Muscle of leg (tissue), 3 donors: ENCODE measurements at regions not wholly inside any gene's neighbourhood (a gene's known extent, or its start where the extent isn't known, plus 50 kb on each side); places are given as distances from the start of the nearest gene placed in this dataset.
"Not testable (repeated sequence)": the region's sequence is repeated elsewhere in the genome, so short reads cannot be mapped to it uniquely, and the experiment has no call there.

ENCODE experiments used
- DNase-seq: peaks from one replicate; pipeline ENCODE4 v3.0.0; 2013
- H3K27ac ChIP-seq: one replicate; pipeline ENCODE4 v1.5.1; 2013; ENCODE audit warnings: mild to moderate bottlenecking, low read length, control low read depth
- H3K27me3 ChIP-seq: one replicate; pipeline ENCODE4 v1.6.1; 2013; ENCODE audit warnings: low read length; ENCODE audit not compliant: control insufficient read depth, insufficient read depth
- H3K36me3 ChIP-seq: one replicate; pipeline ENCODE4 v1.6.1; 2013; ENCODE audit warnings: low read length; ENCODE audit not compliant: control insufficient read depth, insufficient read depth
- H3K4me1 ChIP-seq: one replicate; pipeline ENCODE4 v1.6.1; 2013; ENCODE audit warnings: low read length; ENCODE audit not compliant: control insufficient read depth, insufficient read depth
- H3K4me3 ChIP-seq: one replicate; pipeline ENCODE4 v1.5.1; 2013; ENCODE audit warnings: low read length, control low read depth
- H3K9me3 ChIP-seq: replicated peaks from 2 replicates; pipeline ENCODE4 v1.6.1; 2013; ENCODE audit warnings: low read depth, low read length; ENCODE audit not compliant: control insufficient read depth
- WGBS: methylation state at CpG from one replicate; pipeline ENCODE4 v1.1.5; 2013; ENCODE audit warnings: missing lambda C conversion rate; ENCODE audit not compliant: insufficient coverage; 5-methylcytosine and 5-hydroxymethylcytosine counted together

GRCh38 chr20:6355754-6356451 is 233.1 kb upstream of the FERMT1 start:
- Histone ChIP-seq H3K4me3 (no peak overlapping the region), H3K4me1 (no peaks in the 10 kb centered on the region), H3K27me3 (no peaks in the 10 kb centered on the region), H3K9me3 (no peaks in the 10 kb centered on the region), H3K27ac (no peak overlapping the region), H3K36me3 (no peaks in the 10 kb centered on the region)
- DNase-seq: no peak
- WGBS: 75% methylated on average over 3 of the region's 7 CpGs

GRCh38 chr20:6348908-6349307 is 226.1 kb upstream of the FERMT1 start:
- Histone ChIP-seq H3K4me3 (no peak overlapping the region), H3K27me3 (no peaks in the 10 kb centered on the region), H3K36me3 (no peaks in the 10 kb centered on the region), H3K9me3 (no peaks in the 10 kb centered on the region), H3K27ac (no peak overlapping the region), H3K4me1 (no peaks in the 10 kb centered on the region)
- DNase-seq: no peak

GRCh38 chr20:6347916-6348315 is 225.1 kb upstream of the FERMT1 start:
- Histone ChIP-seq H3K27ac (no peak overlapping the region), H3K27me3 (no peaks in the 10 kb centered on the region), H3K36me3 (no peaks in the 10 kb centered on the region), H3K9me3 (no peaks in the 10 kb centered on the region), H3K4me1 (no peaks in the 10 kb centered on the region), H3K4me3 (no peak overlapping the region)
- no peak for DNase-seq

DNA sequence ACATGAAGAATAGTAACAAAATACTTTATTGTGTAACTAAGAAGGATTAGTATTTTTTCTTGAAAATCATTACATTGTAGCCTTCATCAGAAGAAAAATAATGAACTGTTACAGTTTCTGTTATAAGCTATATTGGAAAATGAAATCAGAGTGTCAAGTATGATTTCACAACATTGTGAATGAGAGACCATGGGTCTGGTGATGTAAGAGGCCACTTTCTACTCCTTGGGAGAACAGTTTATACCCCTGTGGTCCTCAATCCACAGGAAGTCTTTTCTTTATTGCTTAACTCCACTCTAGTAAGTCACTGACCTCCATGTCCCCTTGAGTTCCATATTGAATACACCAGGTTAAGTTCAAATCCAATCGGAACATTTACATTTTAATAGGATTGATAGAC is 218.7 kb upstream of the FERMT1 start:
- Histone ChIP-seq H3K27ac (no peak overlapping the region), H3K4me3 (no peak overlapping the region), H3K9me3 (no peaks in the 10 kb centered on the region), H3K4me1 (no peaks in the 10 kb centered on the region), H3K36me3 (no peaks in the 10 kb centered on the region), H3K27me3 (no peaks in the 10 kb centered on the region)
- no peak for DNase-seq
- WGBS: no CpG with 5 or more reads among the region's 1 CpG

GRCh38 chr20:6339176-6339575 is 216.3 kb upstream of the FERMT1 start:
- Histone ChIP-seq H3K27me3 (no peaks in the 10 kb centered on the region), H3K27ac (no peak overlapping the region), H3K4me1 (no peaks in the 10 kb centered on the region), H3K4me3 (no peak overlapping the region), H3K9me3 (no peaks in the 10 kb centered on the region), H3K36me3 (no peaks in the 10 kb centered on the region)
- WGBS: no CpG with 5 or more reads among the region's 1 CpG
- no peak for DNase-seq

GRCh38 chr20:6333110-6333509 is 210.3 kb upstream of the FERMT1 start:
- H3K4me1 ChIP-seq: no peaks in the 10 kb centered on the region
- WGBS: 74% methylated on average over 3 of the region's 5 CpGs
- no peaks in the 10 kb centered on the region for H3K36me3 ChIP-seq
- no peaks in the 10 kb centered on the region for H3K9me3 ChIP-seq
- H3K27me3 ChIP-seq: no peaks in the 10 kb centered on the region
- H3K27ac ChIP-seq: no peak overlapping the region
- no peak for DNase-seq
- H3K4me3 ChIP-seq: no peak overlapping the region

- not testable (repeated sequence) for DNase-seq, H3K27ac ChIP-seq, H3K9me3 ChIP-seq, H3K4me3 ChIP-seq, H3K27me3 ChIP-seq, H3K36me3 ChIP-seq, H3K4me1 ChIP-seq
- 100% methylated on average over 3 of the region's 20 CpGs for WGBS
Observed at GRCh38 chr20:6321235-6321634, 198.4 kb upstream of the FERMT1 start.

DNA sequence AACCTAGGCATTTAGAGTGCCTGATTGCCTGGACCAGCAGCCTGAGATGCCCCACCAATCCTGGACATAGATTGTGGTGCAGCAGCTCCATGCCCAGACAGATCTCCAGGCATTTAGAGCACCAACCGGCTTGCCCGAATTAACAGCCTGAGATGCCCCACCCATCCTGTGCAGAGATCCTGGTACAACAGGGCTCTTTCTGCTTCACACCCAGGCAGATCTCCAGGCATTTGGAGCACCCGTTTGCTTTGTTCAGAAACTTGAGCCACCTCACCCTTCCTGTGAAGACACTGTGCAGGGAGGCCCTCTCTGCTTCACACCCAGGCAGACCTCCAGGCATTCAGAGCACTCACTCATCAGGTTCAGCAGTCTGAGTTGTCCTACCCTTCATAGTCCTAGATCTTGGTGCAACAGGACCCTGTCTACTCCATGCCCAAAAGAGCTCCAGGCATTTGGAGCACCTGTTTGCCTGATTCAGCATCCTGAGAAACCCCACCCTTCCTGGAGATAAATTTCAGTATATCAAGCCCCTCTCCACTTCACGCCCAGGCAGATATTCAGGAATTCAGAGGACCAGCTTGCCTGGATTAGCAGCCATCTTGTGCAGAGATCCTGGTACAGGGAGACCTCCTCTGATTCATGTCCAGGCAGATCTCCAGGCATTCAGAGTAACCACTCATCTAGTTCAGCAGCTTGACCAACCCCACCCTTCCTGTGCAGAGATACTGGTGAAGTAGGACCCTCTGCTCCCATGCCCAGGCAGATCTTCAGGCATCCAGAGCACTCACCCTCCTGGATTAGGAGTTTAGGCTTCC is 189.2 kb upstream of the FERMT1 start:
- Histone ChIP-seq H3K4me1 (no peaks in the 10 kb centered on the region), H3K27me3 (no peaks in the 10 kb centered on the region), H3K4me3 (no peak overlapping the region), H3K9me3 (peaks cover 14% of the 10 kb centered on the region), H3K36me3 (no peaks in the 10 kb centered on the region), H3K27ac (no peak overlapping the region)
- WGBS: 71% methylated on average over 4 of the region's 4 CpGs
- DNase-seq: no peak

DNA sequence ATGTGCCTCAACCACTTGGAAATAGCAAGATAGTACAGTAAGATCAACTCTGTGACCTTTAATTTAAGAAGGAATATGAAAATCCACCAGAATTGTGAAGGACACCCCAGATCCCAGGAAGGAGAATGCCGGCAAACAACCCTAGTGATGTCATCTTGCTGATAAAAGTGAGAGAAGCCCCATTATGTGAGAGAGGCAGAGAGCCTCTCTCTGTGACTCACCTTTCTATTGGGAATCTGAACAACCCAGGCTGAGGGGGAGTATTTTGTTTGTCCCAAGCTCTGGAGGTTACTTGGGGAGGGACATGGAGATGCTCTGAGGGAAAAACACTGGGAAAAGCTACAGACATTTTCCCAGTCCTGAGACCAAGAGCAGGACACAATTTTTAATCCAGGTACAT is 188.3 kb upstream of the FERMT1 start:
- DNase-seq: no peak
- no peak overlapping the region for H3K4me3 ChIP-seq
- no peaks in the 10 kb centered on the region for H3K36me3 ChIP-seq
- no peaks in the 10 kb centered on the region for H3K27me3 ChIP-seq
- WGBS: no CpG with 5 or more reads among the region's 1 CpG
- H3K9me3 ChIP-seq: peaks cover 14% of the 10 kb centered on the region
- no peaks in the 10 kb centered on the region for H3K4me1 ChIP-seq
- H3K27ac ChIP-seq: no peak overlapping the region

DNA sequence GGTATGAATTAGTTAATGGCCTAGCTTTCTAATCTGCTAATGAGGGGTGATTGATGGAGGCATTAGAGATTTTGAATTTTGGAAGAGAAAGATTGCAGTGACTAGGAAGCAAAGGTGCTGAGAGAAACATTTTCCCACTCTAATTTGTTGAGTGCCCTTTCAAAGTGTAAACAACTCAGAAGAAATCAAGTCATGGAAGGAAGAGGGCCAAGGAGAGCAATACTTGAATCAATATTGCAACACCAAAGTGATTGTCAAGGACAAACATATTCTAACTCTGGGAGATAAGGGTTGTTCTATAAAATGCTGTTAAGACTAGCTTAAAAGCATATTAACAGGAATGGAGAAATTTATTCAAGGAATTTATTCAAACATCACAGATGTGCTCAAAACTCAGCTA is 182.7 kb upstream of the FERMT1 start:
- no peaks in the 10 kb centered on the region for H3K9me3 ChIP-seq
- H3K36me3 ChIP-seq: no peaks in the 10 kb centered on the region
- H3K27ac ChIP-seq: no peak overlapping the region
- no peak for DNase-seq
- no peak overlapping the region for H3K4me3 ChIP-seq
- no peaks in the 10 kb centered on the region for H3K4me1 ChIP-seq
- H3K27me3 ChIP-seq: no peaks in the 10 kb centered on the region
